Neuronal stem cell (in vitro differentiated cells): ENCODE measurements at regions not wholly inside any gene's neighbourhood (a gene's known extent, or its start where the extent isn't known, plus 50 kb on each side); places are given as distances from the start of the nearest gene placed in this dataset.

ENCODE experiments used
- DNase-seq: peaks from one replicate; pipeline ENCODE4 v3.0.0-alpha.2; 2013; ENCODE audit warnings: low spot score
- H2AFZ ChIP-seq: one replicate; pipeline ENCODE4 v1.6.1; 2013; ENCODE audit warnings: mild to moderate bottlenecking, low read length, inconsistent platforms
- H2AK5ac ChIP-seq: 2 replicates; pipeline ENCODE4 v1.6.1; 2013; ENCODE audit warnings: low read depth, mild to moderate bottlenecking, inconsistent platforms, low read length, moderate library complexity, mixed read lengths
- H2BK120ac ChIP-seq: 2 replicates; pipeline ENCODE4 v1.6.1; 2013; ENCODE audit warnings: low read depth, mild to moderate bottlenecking, inconsistent platforms, low read length, moderate library complexity, mixed read lengths
- H2BK12ac ChIP-seq: one replicate; pipeline ENCODE4 v1.6.1; 2013; ENCODE audit warnings: low read length, inconsistent platforms
- H2BK15ac ChIP-seq: 2 replicates; pipeline ENCODE4 v1.6.1; 2013; ENCODE audit warnings: mild to moderate bottlenecking, low read length, inconsistent platforms, mixed read lengths
- H2BK5ac ChIP-seq: one replicate; pipeline ENCODE4 v1.6.1; 2013; ENCODE audit warnings: inconsistent platforms, mild to moderate bottlenecking, low read length, moderate library complexity
- H3K14ac ChIP-seq: one replicate; pipeline ENCODE4 v1.6.1; 2013; ENCODE audit warnings: low read length, inconsistent platforms
- H3K18ac ChIP-seq: 2 replicates; pipeline ENCODE4 v1.6.1; 2013; ENCODE audit warnings: low read length, inconsistent platforms
- H3K23ac ChIP-seq: 2 replicates; pipeline ENCODE4 v1.6.1; 2013; ENCODE audit warnings: low read depth, mild to moderate bottlenecking, mixed read lengths, low read length, inconsistent platforms; ENCODE audit not compliant: poor library complexity
- H3K27ac ChIP-seq: replicated peaks from 3 replicates; pipeline ENCODE4 v1.5.1; 2013; ENCODE audit warnings: low read length, inconsistent platforms
- H3K27me3 ChIP-seq, 3 experiments: 2 replicates each; pipeline ENCODE4 v1.6.1; 2013; ENCODE audit warnings: low read length in 3 of 3, mild to moderate bottlenecking in 2 of 3, inconsistent platforms in 1 of 3, low read depth in 1 of 3, mixed read lengths in 1 of 3, moderate library complexity in 1 of 3; ENCODE audit not compliant: control insufficient read depth in 3 of 3, insufficient read depth in 3 of 3
- H3K36me3 ChIP-seq, 2 donors: replicated peaks in 1 of 2; 2 replicates each; pipeline ENCODE4 v1.6.1; 2013; ENCODE audit warnings: low read length in 2 of 2; ENCODE audit not compliant: control insufficient read depth in 2 of 2, insufficient read depth in 2 of 2
- H3K4ac ChIP-seq: 2 replicates; pipeline ENCODE4 v1.6.1; 2013; ENCODE audit warnings: inconsistent platforms, mild to moderate bottlenecking, low read length, moderate library complexity
- H3K4me1 ChIP-seq, 2 donors: 1 replicate in 1 of 2; 2 replicates in 1 of 2; pipeline ENCODE4 v1.6.1; 2013; ENCODE audit warnings: low read length in 2 of 2, low read depth in 1 of 2; ENCODE audit not compliant: control insufficient read depth in 2 of 2, insufficient read depth in 1 of 2
- H3K4me2 ChIP-seq: one replicate; pipeline ENCODE4 v1.6.1; 2013; ENCODE audit warnings: mild to moderate bottlenecking, low read length, inconsistent platforms; ENCODE audit not compliant: insufficient read depth, poor library complexity, severe bottlenecking
- H3K4me3 ChIP-seq, 2 donors: 2 replicates each; pipeline ENCODE4 v1.5.1; 2013; ENCODE audit warnings: low read length in 2 of 2, mild to moderate bottlenecking in 2 of 2, inconsistent platforms in 1 of 2, moderate library complexity in 1 of 2
- H3K79me1 ChIP-seq: one replicate; pipeline ENCODE4 v1.6.1; 2013; ENCODE audit warnings: low read depth, mild to moderate bottlenecking, inconsistent platforms, low read length, moderate library complexity
- H3K9ac ChIP-seq: one replicate; pipeline ENCODE4 v1.6.1; 2013; ENCODE audit warnings: mild to moderate bottlenecking, low read depth, low read length, inconsistent platforms; ENCODE audit not compliant: poor library complexity
- H3K9me3 ChIP-seq, 2 donors: replicated peaks in 1 of 2; 2 replicates each; pipeline versions ENCODE3 to v1.6.1; 2013; ENCODE audit warnings: low read length in 2 of 2, mild to moderate bottlenecking in 2 of 2, inconsistent platforms in 1 of 2, low read depth in 1 of 2, mixed read lengths in 1 of 2, moderate library complexity in 1 of 2; ENCODE audit not compliant: control insufficient read depth in 2 of 2, insufficient read depth in 1 of 2
- H4K8ac ChIP-seq: one replicate; pipeline ENCODE4 v1.6.1; 2013; ENCODE audit warnings: low read depth, mild to moderate bottlenecking, inconsistent platforms, low read length, moderate library complexity
- H4K91ac ChIP-seq: one replicate; pipeline ENCODE4 v1.6.1; 2013; ENCODE audit warnings: low read length, low read depth, mild to moderate bottlenecking, inconsistent platforms; ENCODE audit not compliant: poor library complexity
- WGBS, 2 donors: extraction: QIAGEN DNeasy Blood & Tissue Kit; methylation state at CpG; one replicate each; pipeline ENCODE4 v1.1.7; 2013; ENCODE audit warnings: missing lambda C conversion rate in 2 of 2, mixed read lengths in 1 of 2; ENCODE audit not compliant: insufficient read length in 2 of 2, insufficient replicate concordance in 1 of 2; ENCODE audit errors: extremely low coverage in 2 of 2; 5-methylcytosine and 5-hydroxymethylcytosine counted together

GRCh38 chr5:152331006-152331405 is 74.1 kb downstream of the NMUR2 start:
- no peak for DNase-seq
- Histone ChIP-seq H3K79me1 (no peaks in the 10 kb centered on the region), H3K4ac (no peak overlapping the region), H3K4me3 (no peak overlapping the region), H2BK5ac (no peak overlapping the region), H2AFZ (no peak overlapping the region), H2BK15ac (no peak overlapping the region), H3K27ac (no peak overlapping the region), H2BK12ac (no peak overlapping the region), H3K4me1 (peaks cover 0 to 2% of the 10 kb centered on the region in 2 donors), H2BK120ac (no peak overlapping the region), H4K8ac (no peak overlapping the region), H3K23ac (no peak overlapping the region), H3K18ac (no peak overlapping the region), H3K9ac (no peak overlapping the region), H3K9me3 (no peaks in the 10 kb centered on the region), H4K91ac (no peak overlapping the region), H3K27me3 (no peaks in the 10 kb centered on the region), H3K4me2 (no peak overlapping the region), H2AK5ac (no peak overlapping the region), H3K14ac (no peak overlapping the region), H3K36me3 (no peaks in the 10 kb centered on the region)
- WGBS, 2 donors: no CpG with 5 or more reads among the region's 2 CpGs

- Histone ChIP-seq H3K4me3 (no peak overlapping the region), H3K4ac (no peak overlapping the region), H4K8ac (no peak overlapping the region), H3K36me3 (no peaks in the 10 kb centered on the region), H3K23ac (no peak overlapping the region), H3K9ac (no peak overlapping the region), H2AFZ (no peak overlapping the region), H2BK12ac (no peak overlapping the region), H2AK5ac (no peak overlapping the region), H3K4me2 (no peak overlapping the region), H3K9me3 (no peaks in the 10 kb centered on the region), H3K79me1 (no peaks in the 10 kb centered on the region), H3K27ac (no peak overlapping the region), H3K27me3 (no peaks in the 10 kb centered on the region), H2BK120ac (no peak overlapping the region), H3K14ac (no peak overlapping the region), H2BK5ac (no peak overlapping the region), H4K91ac (no peak overlapping the region), H3K18ac (no peak overlapping the region), H3K4me1 (peaks cover 0 to 2% of the 10 kb centered on the region in 2 donors), H2BK15ac (no peak overlapping the region)
- no peak for DNase-seq
- WGBS, 2 donors: no CpG with 5 or more reads among the region's 5 CpGs
These were observed 75.3 kb downstream of the NMUR2 start for GRCh38 chr5:152329761-152330283.

- no peak overlapping the region for H4K91ac ChIP-seq
- H2BK12ac ChIP-seq: no peak overlapping the region
- H3K27ac ChIP-seq: no peak overlapping the region
- no peak overlapping the region for H2BK5ac ChIP-seq
- H3K18ac ChIP-seq: no peak overlapping the region
- H3K4ac ChIP-seq: no peak overlapping the region
- no peak overlapping the region for H2AFZ ChIP-seq
- no peak overlapping the region for H2AK5ac ChIP-seq
- no peak overlapping the region for H3K23ac ChIP-seq
- no peaks in the 10 kb centered on the region for H3K36me3 ChIP-seq
- no peaks in the 10 kb centered on the region for H3K79me1 ChIP-seq
- H3K4me3 ChIP-seq: no peak overlapping the region
- no CpG with 5 or more reads among the region's 5 CpGs for WGBS, 2 donors
- no peak overlapping the region for H2BK120ac ChIP-seq
- H3K4me2 ChIP-seq: no peak overlapping the region
- H4K8ac ChIP-seq: no peak overlapping the region
- H3K4me1 ChIP-seq: peaks cover 0 to 2% of the 10 kb centered on the region in 2 donors
- no peak overlapping the region for H3K9ac ChIP-seq
- H3K27me3 ChIP-seq: no peaks in the 10 kb centered on the region
- no peak overlapping the region for H3K14ac ChIP-seq
- no peak overlapping the region for H2BK15ac ChIP-seq
- no peak for DNase-seq
- H3K9me3 ChIP-seq: no peaks in the 10 kb centered on the region
These were observed 75.9 kb downstream of the NMUR2 start for GRCh38 chr5:152329207-152329606.

- Histone ChIP-seq H2AFZ (no peak overlapping the region), H3K79me1 (no peaks in the 10 kb centered on the region), H2AK5ac (no peak overlapping the region), H2BK5ac (no peak overlapping the region), H3K14ac (no peak overlapping the region), H3K18ac (no peak overlapping the region), H3K27me3 (no peaks in the 10 kb centered on the region), H4K8ac (no peak overlapping the region), H2BK15ac (no peak overlapping the region), H3K4me1 (peaks cover 0 to 1% of the 10 kb centered on the region in 2 donors), H3K4me2 (no peak overlapping the region), H3K36me3 (no peaks in the 10 kb centered on the region), H2BK12ac (no peak overlapping the region), H3K23ac (no peak overlapping the region), H3K4ac (no peak overlapping the region), H4K91ac (no peak overlapping the region), H3K9me3 (no peaks in the 10 kb centered on the region), H2BK120ac (no peak overlapping the region), H3K27ac (no peak overlapping the region), H3K9ac (no peak overlapping the region), H3K4me3 (no peak overlapping the region)
- DNase-seq: no peak
- no CpG with 5 or more reads among the region's 4 CpGs for WGBS, 2 donors
These were observed 89.1 kb downstream of the NMUR2 start for GRCh38 chr5:152315942-152316341.
